ENCODE measurements at regions not wholly inside any gene's neighbourhood (a gene's known extent, or its start where the extent isn't known, plus 50 kb on each side); places are given as distances from the start of the nearest gene placed in this dataset.
"Not testable (repeated sequence)": the region's sequence is repeated elsewhere in the genome, so short reads cannot be mapped to it uniquely, and the experiment has no call there.

DNA sequence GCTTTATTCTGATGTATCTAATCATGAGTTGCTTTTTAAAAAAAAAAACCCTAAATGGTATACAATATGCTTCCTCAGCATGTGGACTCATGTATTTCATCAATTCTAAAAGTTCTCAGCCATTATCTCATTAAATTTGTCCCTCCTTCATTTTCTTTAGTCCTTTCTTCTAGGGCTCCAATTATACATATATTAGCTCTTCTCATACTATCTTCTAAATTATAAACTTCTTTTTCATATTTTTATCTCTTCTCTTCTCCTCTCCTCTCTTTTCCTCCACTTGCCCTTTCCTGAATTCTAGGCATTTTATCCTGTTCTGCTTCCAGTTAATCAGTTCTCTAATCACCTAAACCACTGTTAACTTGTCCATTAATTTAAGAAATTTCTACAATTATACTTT is 55.0 kb upstream of the IL33 start:
- H3K4me1 Mint-ChIP-seq (ENCODE audit: low read depth): no peaks in the 10 kb centered on the region
- H3K4me3 Mint-ChIP-seq: no peak overlapping the region
- peaks cover 13% of the 10 kb centered on the region for H3K27me3 Mint-ChIP-seq
- H3K36me3 Mint-ChIP-seq (ENCODE audit: low read depth): no peaks in the 10 kb centered on the region
- H3K27ac Mint-ChIP-seq: no peak overlapping the region
- H3K9me3 Mint-ChIP-seq: peaks cover 21% of the 10 kb centered on the region

- Mint-ChIP-seq H3K27me3 (peaks cover 26% of the 10 kb centered on the region), H3K27ac (no peak overlapping the region), H3K9me3 (no peaks in the 10 kb centered on the region), H3K4me1 (ENCODE audit: low read depth) (no peaks in the 10 kb centered on the region), H3K36me3 (ENCODE audit: low read depth) (no peaks in the 10 kb centered on the region), H3K4me3 (no peak overlapping the region)
These were observed 62.2 kb upstream of the IL33 start for GRCh38 chr9:6153425-6153824.

DNA sequence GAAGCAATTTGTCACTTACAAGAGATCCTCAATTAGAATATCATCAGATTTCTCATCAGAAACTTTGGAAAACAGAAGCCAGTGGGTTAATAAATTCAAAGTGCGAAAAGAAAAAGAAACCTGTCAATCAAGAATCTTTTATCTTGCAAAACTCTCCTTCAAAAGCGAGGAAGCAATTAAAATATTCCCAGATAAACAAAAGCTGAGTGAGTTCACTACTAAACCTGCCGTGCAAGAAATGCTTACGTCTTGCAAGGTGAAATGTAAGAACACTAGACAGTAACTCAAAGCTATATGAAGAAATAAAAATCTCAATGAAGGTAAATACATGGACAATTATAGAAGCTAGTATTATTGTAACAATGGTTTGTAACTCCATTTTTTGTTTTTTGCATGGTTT is 62.8 kb upstream of the IL33 start:
- peaks cover 26% of the 10 kb centered on the region for H3K27me3 Mint-ChIP-seq
- H3K4me3 Mint-ChIP-seq: no peak overlapping the region

GRCh38 chr9:6150483-6150882 is 65.1 kb upstream of the IL33 start:
- Mint-ChIP-seq H3K4me1 (ENCODE audit: low read depth) (no peaks in the 10 kb centered on the region), H3K4me3 (no peak overlapping the region), H3K9me3 (no peaks in the 10 kb centered on the region), H3K36me3 (ENCODE audit: low read depth) (no peaks in the 10 kb centered on the region), H3K27ac (no peak overlapping the region), H3K27me3 (peaks cover 24% of the 10 kb centered on the region)

More for the DNA sequence above, 62.8 kb upstream of the IL33 start:
- H3K9me3 Mint-ChIP-seq: no peaks in the 10 kb centered on the region
- no peaks in the 10 kb centered on the region for H3K36me3 Mint-ChIP-seq (ENCODE audit: low read depth)
- no peaks in the 10 kb centered on the region for H3K4me1 Mint-ChIP-seq (ENCODE audit: low read depth)
- no peak overlapping the region for H3K27ac Mint-ChIP-seq

DNA sequence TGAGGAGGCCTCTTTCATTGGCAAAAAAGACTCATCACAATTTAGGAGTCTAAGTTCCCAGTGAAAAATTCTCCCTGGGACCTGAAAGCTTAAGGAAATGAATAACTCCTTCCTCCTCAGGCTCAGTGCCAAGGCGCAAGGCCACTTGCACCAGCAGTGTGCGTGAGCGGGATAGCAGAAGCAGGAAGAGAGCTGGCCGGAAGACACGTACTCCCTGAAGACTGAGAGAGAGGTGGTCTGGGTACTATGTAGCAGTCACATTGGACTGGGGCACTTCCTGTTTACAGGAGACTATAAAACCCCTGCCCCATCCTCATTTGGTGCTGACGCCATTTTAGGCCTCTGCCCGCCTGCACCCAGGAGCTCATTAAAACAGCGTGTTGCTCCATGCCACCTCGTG is 66.3 kb upstream of the IL33 start:
- Mint-ChIP-seq H3K27me3 (peaks cover 17% of the 10 kb centered on the region), H3K4me1 (ENCODE audit: low read depth) (no peaks in the 10 kb centered on the region), H3K9me3 (no peaks in the 10 kb centered on the region), H3K36me3 (ENCODE audit: low read depth) (no peaks in the 10 kb centered on the region), H3K27ac (no peak overlapping the region), H3K4me3 (no peak overlapping the region)

- no peaks in the 10 kb centered on the region for H3K9me3 Mint-ChIP-seq
- H3K27me3 Mint-ChIP-seq: peaks cover 13% of the 10 kb centered on the region
- no peaks in the 10 kb centered on the region for H3K4me1 Mint-ChIP-seq (ENCODE audit: low read depth)
- no peaks in the 10 kb centered on the region for H3K36me3 Mint-ChIP-seq (ENCODE audit: low read depth)
- H3K4me3 Mint-ChIP-seq: no peak overlapping the region
- no peak overlapping the region for H3K27ac Mint-ChIP-seq
These were observed 67.8 kb upstream of the IL33 start for GRCh38 chr9:6147846-6148245.

- H3K27ac Mint-ChIP-seq: no peak overlapping the region
- no peaks in the 10 kb centered on the region for H3K27me3 Mint-ChIP-seq
- H3K4me1 Mint-ChIP-seq (ENCODE audit: low read depth): no peaks in the 10 kb centered on the region
- H3K9me3 Mint-ChIP-seq: no peaks in the 10 kb centered on the region
- no peak overlapping the region for H3K4me3 Mint-ChIP-seq
- H3K36me3 Mint-ChIP-seq (ENCODE audit: low read depth): no peaks in the 10 kb centered on the region
These were observed 70.7 kb upstream of the IL33 start for GRCh38 chr9:6144947-6145346.

- H3K36me3 Mint-ChIP-seq (ENCODE audit: low read depth): no peaks in the 10 kb centered on the region
- no peaks in the 10 kb centered on the region for H3K4me1 Mint-ChIP-seq (ENCODE audit: low read depth)
- no peak overlapping the region for H3K27ac Mint-ChIP-seq
- H3K27me3 Mint-ChIP-seq: no peaks in the 10 kb centered on the region
- H3K4me3 Mint-ChIP-seq: no peak overlapping the region
- no peaks in the 10 kb centered on the region for H3K9me3 Mint-ChIP-seq
These were observed 72.7 kb upstream of the IL33 start for GRCh38 chr9:6142799-6143454.

GRCh38 chr9:6135780-6136179 is 79.8 kb upstream of the IL33 start:
- H3K4me1 Mint-ChIP-seq (ENCODE audit: low read depth); H3K4me3 Mint-ChIP-seq; H3K36me3 Mint-ChIP-seq (ENCODE audit: low read depth); H3K9me3 Mint-ChIP-seq; H3K27me3 Mint-ChIP-seq; H3K27ac Mint-ChIP-seq: not testable (repeated sequence)

DNA sequence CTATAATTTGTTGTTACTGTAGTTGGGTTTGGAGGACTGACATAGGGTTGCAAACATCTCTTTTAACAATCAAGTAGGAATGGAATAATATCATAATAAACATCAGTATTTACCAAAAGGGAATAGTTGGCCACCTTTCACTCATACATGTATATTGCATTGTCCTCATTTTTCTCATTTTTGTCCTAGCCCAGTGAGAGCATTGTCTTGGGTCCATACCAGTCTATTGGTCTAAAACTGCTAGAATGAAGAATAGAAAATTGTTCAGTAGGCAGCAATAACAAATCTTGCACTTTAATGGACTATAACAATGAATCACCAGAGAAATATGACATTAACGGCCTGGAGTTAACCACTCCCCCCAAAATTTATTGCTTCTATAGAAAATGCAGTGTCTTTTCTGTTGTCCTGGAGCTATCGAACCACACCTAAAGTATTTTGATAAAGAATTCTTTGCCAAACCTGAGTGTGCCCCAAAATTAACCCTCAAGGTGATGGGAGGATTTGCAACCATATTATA is 80.9 kb upstream of the IL33 start:
- Mint-ChIP-seq H3K36me3 (ENCODE audit: low read depth) (no peaks in the 10 kb centered on the region), H3K4me3 (no peak overlapping the region), H3K27ac (no peak overlapping the region), H3K4me1 (ENCODE audit: low read depth) (no peaks in the 10 kb centered on the region), H3K27me3 (peaks cover 15% of the 10 kb centered on the region), H3K9me3 (peaks cover 3% of the 10 kb centered on the region)

GRCh38 chr9:6133346-6134063 is 82.1 kb upstream of the IL33 start:
- Mint-ChIP-seq H3K4me1 (ENCODE audit: low read depth) (no peaks in the 10 kb centered on the region), H3K27me3 (peaks cover 19% of the 10 kb centered on the region), H3K9me3 (peaks cover 3% of the 10 kb centered on the region), H3K27ac (no peak overlapping the region), H3K4me3 (no peak overlapping the region), H3K36me3 (ENCODE audit: low read depth) (no peaks in the 10 kb centered on the region)

GRCh38 chr9:6132650-6133049 is 83.0 kb upstream of the IL33 start:
- Mint-ChIP-seq H3K4me1 (ENCODE audit: low read depth) (no peaks in the 10 kb centered on the region), H3K27ac (no peak overlapping the region), H3K9me3 (peaks cover 3% of the 10 kb centered on the region), H3K4me3 (no peak overlapping the region), H3K36me3 (ENCODE audit: low read depth) (no peaks in the 10 kb centered on the region), H3K27me3 (peaks cover 21% of the 10 kb centered on the region)

GRCh38 chr9:6128030-6128429 is 87.6 kb upstream of the IL33 start:
- Mint-ChIP-seq H3K27ac (no peak overlapping the region), H3K36me3 (ENCODE audit: low read depth) (no peaks in the 10 kb centered on the region), H3K4me3 (no peak overlapping the region), H3K4me1 (ENCODE audit: low read depth) (no peaks in the 10 kb centered on the region), H3K27me3 (peaks cover 24% of the 10 kb centered on the region), H3K9me3 (no peaks in the 10 kb centered on the region)

DNA sequence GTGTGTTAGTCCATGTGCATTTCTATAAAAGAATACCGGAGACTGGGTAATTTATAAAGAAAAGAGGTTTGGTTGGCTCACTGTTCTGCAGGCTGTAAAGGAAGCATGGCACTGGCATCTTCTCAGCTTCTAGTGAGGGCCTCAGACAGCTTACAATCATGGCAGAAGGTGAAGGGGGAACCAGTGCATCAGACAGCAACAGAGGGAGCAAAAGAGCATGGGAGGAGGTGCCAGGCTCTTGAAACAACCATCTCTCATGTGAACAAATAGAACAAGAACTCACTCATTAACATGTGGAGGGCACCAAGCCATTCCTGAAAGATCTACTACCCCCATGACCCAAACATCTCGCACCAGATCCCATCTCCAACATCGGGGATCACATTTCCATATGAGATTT is 89.2 kb upstream of the IL33 start:
- Mint-ChIP-seq H3K4me1 (ENCODE audit: low read depth) (no peaks in the 10 kb centered on the region), H3K27me3 (peaks cover 30% of the 10 kb centered on the region)

DNA sequence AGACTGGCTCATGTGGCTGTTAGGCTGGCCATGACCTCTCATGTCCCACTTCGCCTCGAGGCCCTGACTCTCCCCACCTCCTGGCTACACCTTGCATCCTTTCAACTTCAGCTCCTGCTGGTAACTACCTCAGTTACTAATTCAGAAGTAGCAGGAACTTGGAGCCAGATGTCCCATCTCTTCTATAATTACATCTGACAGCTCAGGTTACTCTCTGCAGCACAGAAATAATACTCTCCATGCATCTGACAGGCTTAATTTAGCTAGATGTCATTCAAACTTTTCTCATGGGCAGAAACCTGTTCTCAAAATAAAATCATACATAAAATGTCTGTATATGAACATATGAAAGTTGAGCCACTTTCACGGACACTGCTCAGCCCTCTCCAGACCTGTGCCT is 92.2 kb upstream of the IL33 start:
- H3K27me3 Mint-ChIP-seq: peaks cover 16% of the 10 kb centered on the region
- no peaks in the 10 kb centered on the region for H3K4me1 Mint-ChIP-seq (ENCODE audit: low read depth)
- H3K27ac Mint-ChIP-seq: no peak overlapping the region
- no peaks in the 10 kb centered on the region for H3K9me3 Mint-ChIP-seq
- H3K4me3 Mint-ChIP-seq: no peak overlapping the region
- no peaks in the 10 kb centered on the region for H3K36me3 Mint-ChIP-seq (ENCODE audit: low read depth)

More for the DNA sequence above, 89.2 kb upstream of the IL33 start:
- Mint-ChIP-seq H3K27ac (no peak overlapping the region), H3K4me3 (no peak overlapping the region), H3K36me3 (ENCODE audit: low read depth) (no peaks in the 10 kb centered on the region), H3K9me3 (no peaks in the 10 kb centered on the region)

GRCh38 chr9:6121707-6122106 is 93.9 kb upstream of the IL33 start:
- no peaks in the 10 kb centered on the region for H3K4me1 Mint-ChIP-seq (ENCODE audit: low read depth)
- peaks cover 19% of the 10 kb centered on the region for H3K27me3 Mint-ChIP-seq
- H3K27ac Mint-ChIP-seq: no peak overlapping the region
- H3K4me3 Mint-ChIP-seq: no peak overlapping the region
- H3K9me3 Mint-ChIP-seq: no peaks in the 10 kb centered on the region
- H3K36me3 Mint-ChIP-seq (ENCODE audit: low read depth): no peaks in the 10 kb centered on the region
